AG09319 (cell line): ENCODE measurements at regions not wholly inside any gene's neighbourhood (a gene's known extent, or its start where the extent isn't known, plus 50 kb on each side); places are given as distances from the start of the nearest gene placed in this dataset.

Experiments
- DNase-seq: peaks from one replicate; pipeline ENCODE4 v3.0.0-alpha.2; 2010; ENCODE audit warnings: low read depth; ENCODE audit errors: extremely low read depth
- TF ChIP-seq, protein P1 (sequence below): IDR thresholded peaks from 2 replicates; pipeline ENCODE4 v1.5.1; 2011; ENCODE audit warnings: low read depth, mild to moderate bottlenecking, inconsistent platforms, low read length, moderate library complexity

DNA sequence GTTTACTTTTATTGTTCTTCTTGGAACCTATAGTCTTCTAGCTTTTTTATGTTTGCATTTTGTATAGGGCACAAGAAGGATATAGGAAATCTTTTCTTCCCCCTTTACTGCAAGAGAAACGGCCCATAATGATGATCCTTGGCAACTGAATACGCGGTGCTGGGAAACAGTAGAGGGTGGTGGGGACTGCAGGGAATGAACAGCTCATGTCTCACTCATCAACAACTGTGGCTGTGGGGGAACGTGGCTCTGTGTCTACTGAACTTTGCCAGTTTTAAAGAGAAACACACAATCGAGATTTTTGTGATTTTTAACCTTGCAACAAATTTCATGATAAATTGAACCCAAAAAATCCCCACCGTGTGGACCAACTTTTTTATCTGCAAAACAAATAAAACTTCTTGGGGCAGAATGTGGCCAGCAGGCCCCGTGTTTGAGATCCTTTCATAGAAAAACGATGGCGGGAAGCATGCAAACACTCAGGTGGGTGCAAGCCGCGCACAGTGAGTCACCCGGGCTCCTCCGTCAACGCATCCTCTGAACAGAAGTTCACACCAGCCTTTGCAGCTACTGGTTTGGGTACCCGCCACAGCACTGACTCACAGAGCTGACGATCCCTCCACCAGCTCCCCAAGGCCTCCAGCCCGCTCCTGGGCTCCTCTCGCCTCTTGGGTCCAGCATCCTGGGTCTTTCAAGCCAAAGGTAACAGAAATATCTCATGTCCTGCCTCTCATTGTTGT is 149.3 kb downstream of the COL6A3 start:
- TF ChIP-seq, protein P1, sequence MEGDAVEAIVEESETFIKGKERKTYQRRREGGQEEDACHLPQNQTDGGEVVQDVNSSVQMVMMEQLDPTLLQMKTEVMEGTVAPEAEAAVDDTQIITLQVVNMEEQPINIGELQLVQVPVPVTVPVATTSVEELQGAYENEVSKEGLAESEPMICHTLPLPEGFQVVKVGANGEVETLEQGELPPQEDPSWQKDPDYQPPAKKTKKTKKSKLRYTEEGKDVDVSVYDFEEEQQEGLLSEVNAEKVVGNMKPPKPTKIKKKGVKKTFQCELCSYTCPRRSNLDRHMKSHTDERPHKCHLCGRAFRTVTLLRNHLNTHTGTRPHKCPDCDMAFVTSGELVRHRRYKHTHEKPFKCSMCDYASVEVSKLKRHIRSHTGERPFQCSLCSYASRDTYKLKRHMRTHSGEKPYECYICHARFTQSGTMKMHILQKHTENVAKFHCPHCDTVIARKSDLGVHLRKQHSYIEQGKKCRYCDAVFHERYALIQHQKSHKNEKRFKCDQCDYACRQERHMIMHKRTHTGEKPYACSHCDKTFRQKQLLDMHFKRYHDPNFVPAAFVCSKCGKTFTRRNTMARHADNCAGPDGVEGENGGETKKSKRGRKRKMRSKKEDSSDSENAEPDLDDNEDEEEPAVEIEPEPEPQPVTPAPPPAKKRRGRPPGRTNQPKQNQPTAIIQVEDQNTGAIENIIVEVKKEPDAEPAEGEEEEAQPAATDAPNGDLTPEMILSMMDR, result no peak
- DNase-seq, result no peak

DNA sequence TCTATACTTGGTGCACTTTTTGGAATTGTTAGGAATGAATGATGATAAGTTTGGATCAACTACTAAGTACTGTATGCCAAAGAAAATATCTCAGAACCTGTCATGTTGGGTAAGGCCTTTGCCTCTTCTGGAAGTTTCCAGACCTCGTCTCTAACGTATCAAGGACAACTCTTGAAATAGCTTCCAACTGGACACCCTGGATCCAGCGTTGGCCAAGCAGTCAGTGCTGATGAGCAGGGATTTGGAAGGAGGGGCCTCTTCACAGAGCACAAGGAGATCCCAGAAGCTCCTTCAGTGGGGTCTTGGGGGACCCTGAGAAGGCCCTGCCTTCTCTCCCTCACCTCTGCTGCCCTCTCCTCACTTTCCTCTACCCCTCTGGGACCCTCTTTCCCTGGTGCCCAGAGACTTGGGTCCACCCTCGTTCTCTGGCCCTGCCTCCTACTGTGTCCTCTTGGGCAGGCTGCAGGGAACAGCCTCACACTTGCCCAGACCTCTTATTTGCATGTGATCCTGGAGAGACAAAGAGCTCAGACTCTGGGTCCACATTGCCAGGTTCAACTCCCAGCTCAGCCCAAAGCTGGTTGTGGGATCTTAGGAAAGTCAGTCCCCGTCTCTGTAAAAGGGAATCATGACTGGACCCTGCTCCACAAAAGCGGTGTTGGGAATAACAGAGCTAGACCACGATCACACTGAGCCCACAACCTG is 145.8 kb downstream of the COL6A3 start:
- TF ChIP-seq, protein P1, result no peak

DNA sequence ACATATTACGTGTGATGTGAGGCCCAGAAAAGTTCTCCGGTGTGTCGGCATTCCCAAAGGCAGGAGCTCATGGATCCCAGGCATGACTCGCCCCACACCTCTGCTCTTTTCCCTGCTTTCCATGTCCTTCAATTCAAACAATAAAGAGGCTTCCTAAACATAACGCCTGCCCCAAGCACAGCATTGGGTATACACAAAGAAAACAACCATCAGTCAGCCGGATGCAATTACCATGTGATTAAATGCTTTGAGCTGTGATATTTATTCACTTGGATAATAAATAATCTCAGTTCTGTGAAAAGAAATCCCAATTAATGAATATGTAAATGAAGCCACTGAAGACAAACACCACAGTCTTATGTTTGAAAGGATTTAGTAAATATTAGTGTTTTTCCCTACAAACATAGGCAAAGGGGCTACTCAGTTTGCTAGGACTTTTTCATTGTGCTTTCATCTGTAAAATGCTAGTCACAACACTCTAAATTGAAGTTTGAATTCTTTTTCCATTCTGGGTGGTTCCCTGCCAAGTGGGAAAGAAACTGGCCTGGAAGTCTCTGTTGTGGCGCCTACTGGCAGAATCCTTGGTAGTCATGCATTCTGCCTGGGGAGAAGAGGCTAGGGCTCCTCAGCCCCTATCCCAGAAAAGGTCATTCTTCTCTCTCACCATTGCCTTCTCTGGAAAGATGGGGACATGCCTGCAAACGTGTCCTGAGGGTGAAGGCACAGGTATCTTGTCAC is 144.7 kb downstream of the COL6A3 start:
- TF ChIP-seq, protein P1, result no peak
- no peak for DNase-seq

More for the DNA sequence above, 145.8 kb downstream of the COL6A3 start:
- no peak for DNase-seq

DNA sequence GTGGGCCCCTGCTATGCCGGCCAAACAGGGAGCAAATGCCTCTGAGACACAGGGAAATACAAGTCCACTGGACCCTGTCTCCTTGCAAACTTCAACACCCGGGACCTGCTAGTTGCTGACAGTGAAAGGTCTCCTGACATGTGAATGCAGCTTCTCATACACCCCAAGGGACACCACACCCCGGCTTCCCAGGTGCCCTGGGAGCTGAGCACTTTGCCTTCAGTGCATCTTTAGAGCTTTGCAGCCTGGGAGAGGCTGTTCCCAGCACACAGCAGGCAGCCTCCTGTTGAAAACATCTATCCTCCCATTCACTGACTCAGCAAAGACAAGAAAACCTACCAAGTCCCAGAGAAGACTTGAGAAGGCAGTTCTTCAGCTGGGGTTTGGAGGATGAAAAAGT is 143.4 kb downstream of the COL6A3 start:
- DNase-seq, result no peak
- TF ChIP-seq, protein P1, result no peak

DNA sequence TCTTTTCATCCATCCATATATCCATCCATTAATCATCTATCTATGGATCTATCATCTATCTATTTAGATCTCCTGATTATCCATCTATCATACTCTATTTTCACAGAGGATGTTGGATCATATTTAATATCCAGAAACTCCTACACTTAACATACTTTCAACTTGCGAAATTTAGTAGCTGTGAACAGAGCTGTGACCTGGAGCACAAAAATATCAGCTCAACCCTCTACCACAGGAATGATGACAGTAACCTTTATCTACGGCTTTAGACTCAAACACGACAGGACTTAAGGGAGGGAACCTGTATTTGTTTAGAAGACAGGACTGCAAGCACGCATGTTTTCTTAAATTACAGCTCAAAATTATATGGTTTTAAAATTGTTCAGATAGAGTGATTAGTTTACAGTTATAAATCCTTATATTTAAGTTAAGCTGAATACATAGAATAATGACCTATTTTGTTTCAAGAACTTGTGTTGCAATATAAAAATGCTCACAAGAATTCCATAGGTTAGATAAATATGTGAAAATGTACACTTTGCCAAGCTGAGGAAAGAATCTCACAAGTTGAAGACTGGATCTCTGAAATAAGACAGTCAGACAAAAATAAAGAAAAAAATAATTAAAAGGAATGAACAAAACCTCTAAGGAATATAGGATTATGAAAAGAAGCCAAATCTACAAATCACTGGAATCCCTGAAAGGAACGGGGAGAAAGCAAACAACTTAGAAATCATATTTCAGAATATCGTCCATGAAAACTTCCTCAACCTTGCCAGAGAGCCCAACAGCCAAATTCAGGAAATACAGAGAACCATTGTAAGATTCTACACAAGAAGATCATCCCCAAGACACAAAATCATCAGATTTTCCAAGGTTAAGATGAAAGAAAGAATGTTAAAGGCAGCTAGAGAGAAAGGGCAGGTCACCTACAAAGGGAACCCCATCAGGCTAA is 142.0 kb downstream of the COL6A3 start:
- DNase-seq, result no peak
- TF ChIP-seq, protein P1, result no peak
